ENCODE measurements at regions not wholly inside any gene's neighbourhood (a gene's known extent, or its start where the extent isn't known, plus 50 kb on each side); places are given as distances from the start of the nearest gene placed in this dataset.
A peak's percentile ranks its signal among the peaks of the same experiment; 100 is the strongest.

- ATAC-seq (ENCODE audit: low read depth), result no peak
- H3K9me3 Mint-ChIP-seq, result peaks cover 10% of the 10 kb centered on the region
- ChIA-PET POLR2A (no interaction called here), CTCF (no interaction called here)
- intact Hi-C loops (cut with micrococcal nuclease), result no loop called here
- peaks cover 8% of the 10 kb centered on the region for H3K4me1 Mint-ChIP-seq
- no peak for DNase-seq
- H3K27ac Mint-ChIP-seq, result no peak overlapping the region
- no peak for TF ChIP-seq CTCF (IDR thresholded peaks at IDR 0.05)
- no peak overlapping the region for H3K4me3 Mint-ChIP-seq
- no peaks in the 10 kb centered on the region for H3K27me3 Mint-ChIP-seq
- no peaks in the 10 kb centered on the region for H3K36me3 Mint-ChIP-seq (ENCODE audit: low read depth)
Observed at GRCh38 chr9:99647604-99648003, 174.1 kb upstream of the NR4A3 start.

DNA sequence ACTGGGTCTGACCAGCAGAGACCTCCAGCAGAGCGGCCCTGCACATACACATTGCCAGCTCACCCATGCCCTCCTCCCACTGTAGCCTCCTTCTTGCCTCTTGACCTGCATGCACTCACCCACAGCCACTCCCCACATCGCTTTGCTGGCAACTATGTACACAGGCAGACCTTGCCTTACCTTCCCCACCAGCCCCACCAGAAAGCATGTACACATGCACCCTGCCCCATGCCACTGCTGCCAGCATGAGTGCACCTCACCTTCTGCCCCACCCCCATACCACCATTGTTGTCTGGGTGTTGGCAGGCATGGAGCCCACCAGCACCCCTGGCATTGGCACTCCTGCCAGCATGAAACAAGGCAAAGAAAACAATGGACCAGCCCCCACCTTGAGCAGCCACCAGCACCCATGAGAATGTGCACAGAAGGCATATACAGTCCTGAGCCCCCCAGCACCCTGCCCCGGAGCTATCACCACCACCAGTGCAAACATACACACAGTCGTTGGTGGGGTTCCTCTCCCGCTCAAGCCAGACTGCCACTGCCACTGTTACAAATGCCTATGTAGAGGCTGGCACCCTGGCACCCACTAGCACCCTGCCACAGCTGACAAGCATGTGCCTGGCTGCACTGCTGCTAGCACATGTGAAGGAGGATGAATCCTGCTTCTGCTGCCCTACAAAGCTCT, 171.4 kb upstream of the NR4A3 start:
- no peaks in the 10 kb centered on the region for H3K27me3 Mint-ChIP-seq
- peaks cover 5% of the 10 kb centered on the region for H3K4me1 Mint-ChIP-seq
- peaks cover 3% of the 10 kb centered on the region for H3K36me3 Mint-ChIP-seq (ENCODE audit: low read depth)
- ChIA-PET POLR2A (interaction anchor here (0.7 kb wide), 1 partner anchor 69 kb away, joined by 3 read pairs; no protein-coding TSS in a partner anchor), CTCF (interaction anchor here (0.9 kb wide), 1 partner anchor 11 kb away, joined by 3 read pairs; no protein-coding TSS in a partner anchor)
- peaks cover 26% of the 10 kb centered on the region for H3K9me3 Mint-ChIP-seq
- H3K27ac Mint-ChIP-seq, result no peak overlapping the region
- ATAC-seq (ENCODE audit: low read depth) (no peak), DNase-seq (no peak)
- H3K4me3 Mint-ChIP-seq, result no peak overlapping the region
- intact Hi-C loops (cut with micrococcal nuclease), result no loop called here
- no peak for TF ChIP-seq CTCF (IDR thresholded peaks at IDR 0.05)

GRCh38 chr9:99660191-99660636, 161.5 kb upstream of the NR4A3 start:
- no peaks in the 10 kb centered on the region for H3K27me3 Mint-ChIP-seq
- peaks cover 2% of the 10 kb centered on the region for H3K9me3 Mint-ChIP-seq
- no peaks in the 10 kb centered on the region for H3K36me3 Mint-ChIP-seq (ENCODE audit: low read depth)
- intact Hi-C loops (cut with micrococcal nuclease), result loop anchor here (1.0 to 5.0 kb wide), 9 partner anchors 21 to 476 kb away; no protein-coding TSS in a partner anchor
- ATAC-seq (ENCODE audit: low read depth), result peak; percentile 91
- POLR2A ChIA-PET, result interaction anchor here (1.0 to 1.3 kb wide), 2 partner anchors 160 to 161 kb away, joined by 4 to 5 read pairs; partner anchors contain the start of gene NR4A3
- peak overlapping the region; percentile 92 for H3K27ac Mint-ChIP-seq
- CTCF ChIA-PET, result interaction anchor here (0.6 kb wide), 1 partner anchor 8 kb away, joined by 4 read pairs; no protein-coding TSS in a partner anchor
- peak; percentile 30 for DNase-seq
- no peak for TF ChIP-seq CTCF (IDR thresholded peaks at IDR 0.05)
- peak overlapping the region; percentile 21 for H3K4me3 Mint-ChIP-seq
- H3K4me1 Mint-ChIP-seq, result peaks cover 31% of the 10 kb centered on the region

DNA sequence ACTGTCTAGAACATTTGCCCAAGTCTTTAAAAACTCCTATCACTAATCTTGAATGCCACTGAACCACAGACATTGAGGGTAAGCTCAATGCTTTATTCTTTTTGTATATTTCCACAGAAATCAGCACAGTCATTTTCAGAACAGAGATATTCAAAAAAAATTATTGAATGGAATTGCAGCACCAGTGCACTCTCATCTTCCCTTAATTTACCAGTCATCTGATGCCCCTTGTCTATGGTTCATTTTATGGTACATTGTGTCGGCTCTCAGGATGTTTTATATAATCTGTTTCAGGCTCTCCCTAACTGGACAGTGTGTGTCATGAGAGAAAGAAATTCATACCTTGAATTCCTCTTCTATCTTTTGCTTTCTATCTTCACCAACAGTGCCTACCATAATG, 158.4 kb upstream of the NR4A3 start:
- ChIA-PET POLR2A (no interaction called here), CTCF (no interaction called here)
- peak overlapping the region; percentile 10 for H3K27ac Mint-ChIP-seq
- H3K4me1 Mint-ChIP-seq, result peaks cover 34% of the 10 kb centered on the region
- intact Hi-C loops (cut with micrococcal nuclease), result loop anchor here (5.0 kb wide), 1 partner anchor 411 kb away; no protein-coding TSS in a partner anchor
- H3K36me3 Mint-ChIP-seq (ENCODE audit: low read depth), result no peaks in the 10 kb centered on the region
- no peak for TF ChIP-seq CTCF (IDR thresholded peaks at IDR 0.05)
- H3K4me3 Mint-ChIP-seq, result no peak overlapping the region
- H3K27me3 Mint-ChIP-seq, result no peaks in the 10 kb centered on the region
- peaks cover 2% of the 10 kb centered on the region for H3K9me3 Mint-ChIP-seq
- ATAC-seq (ENCODE audit: low read depth) (no peak), DNase-seq (no peak)

DNA sequence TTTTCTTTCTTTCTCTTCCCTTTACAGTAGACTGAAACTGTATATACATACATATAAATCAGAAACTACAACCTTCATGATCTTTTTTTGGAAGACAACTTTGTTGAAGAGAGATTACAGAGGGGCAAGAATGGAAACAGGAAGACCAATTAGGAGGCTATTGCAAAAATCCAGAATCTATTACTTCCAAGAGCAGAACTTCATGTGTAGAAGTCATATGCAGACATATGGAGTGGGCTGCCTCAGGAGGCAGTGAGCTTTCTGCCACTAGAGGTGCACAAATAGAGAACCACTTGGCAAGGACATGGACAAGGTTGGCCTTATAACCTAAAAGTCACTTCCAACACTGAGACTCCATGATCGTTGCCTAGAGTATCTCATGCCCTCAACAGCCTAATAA, 157.8 kb upstream of the NR4A3 start:
- ATAC-seq (ENCODE audit: low read depth) (no peak), DNase-seq (no peak)
- H3K4me3 Mint-ChIP-seq, result no peak overlapping the region
- H3K9me3 Mint-ChIP-seq, result peaks cover 2% of the 10 kb centered on the region
- intact Hi-C loops (cut with micrococcal nuclease), result loop anchor here (5.0 kb wide), 1 partner anchor 412 kb away; no protein-coding TSS in a partner anchor
- ChIA-PET POLR2A (no interaction called here), CTCF (no interaction called here)
- TF ChIP-seq CTCF (IDR thresholded peaks at IDR 0.05), result no peak
- H3K27ac Mint-ChIP-seq, result no peak overlapping the region
- H3K36me3 Mint-ChIP-seq (ENCODE audit: low read depth), result no peaks in the 10 kb centered on the region
- peaks cover 30% of the 10 kb centered on the region for H3K4me1 Mint-ChIP-seq
- no peaks in the 10 kb centered on the region for H3K27me3 Mint-ChIP-seq

Data from activated B cell treated with CpG ODN at 0.5 μM for 24 hours (primary cell).